Natural killer cell treated with Interleukin-12 subunit alpha and Interleukin-12 subunit beta and Interleukin-15 and Interleukin-18, amount 100 ng/mL, for 72 hours (primary cell): ENCODE measurements at regions not wholly inside any gene's neighbourhood (a gene's known extent, or its start where the extent isn't known, plus 50 kb on each side); places are given as distances from the start of the nearest gene placed in this dataset.

Source experiments
- ATAC-seq, 2 donors: fragments of 150-1000 bp; cut with Tn5 transposase in 1 of 2; sonication (Bioruptor Pico), chemical (Tn5 transposase) in 1 of 2; 2 replicates each; pipeline ENCODE4 v1.10.0; 2021
- DNase-seq: peaks from one replicate; pipeline ENCODE4 v3.0.0; 2022; ENCODE audit warnings: low spot score
- H3K27ac Mint-ChIP-seq, 2 donors: 1 replicate in 1 of 2; 2 replicates in 1 of 2; pipeline ENCODE4 v1.8.0; 2022; ENCODE audit warnings: mixed read lengths in 2 of 2, mild to moderate bottlenecking in 1 of 2, moderate library complexity in 1 of 2
- H3K27me3 Mint-ChIP-seq, 2 donors: 1 replicate in 1 of 2; 2 replicates in 1 of 2; pipeline ENCODE4 v1.8.0; 2022; ENCODE audit warnings: mixed read lengths in 2 of 2
- H3K36me3 Mint-ChIP-seq: one replicate; pipeline ENCODE4 v1.8.0; 2022; ENCODE audit warnings: mixed read lengths
- H3K4me1 Mint-ChIP-seq, 2 donors: 1 replicate in 1 of 2; 2 replicates in 1 of 2; pipeline ENCODE4 v1.8.0; 2022; ENCODE audit warnings: low read depth in 2 of 2, mixed read lengths in 2 of 2, mild to moderate bottlenecking in 1 of 2
- H3K4me3 Mint-ChIP-seq: one replicate; pipeline ENCODE4 v1.8.0; 2022; ENCODE audit warnings: mixed read lengths
- H3K9me3 Mint-ChIP-seq: 2 replicates; pipeline ENCODE4 v1.8.0; 2022; ENCODE audit warnings: mixed read lengths

DNA sequence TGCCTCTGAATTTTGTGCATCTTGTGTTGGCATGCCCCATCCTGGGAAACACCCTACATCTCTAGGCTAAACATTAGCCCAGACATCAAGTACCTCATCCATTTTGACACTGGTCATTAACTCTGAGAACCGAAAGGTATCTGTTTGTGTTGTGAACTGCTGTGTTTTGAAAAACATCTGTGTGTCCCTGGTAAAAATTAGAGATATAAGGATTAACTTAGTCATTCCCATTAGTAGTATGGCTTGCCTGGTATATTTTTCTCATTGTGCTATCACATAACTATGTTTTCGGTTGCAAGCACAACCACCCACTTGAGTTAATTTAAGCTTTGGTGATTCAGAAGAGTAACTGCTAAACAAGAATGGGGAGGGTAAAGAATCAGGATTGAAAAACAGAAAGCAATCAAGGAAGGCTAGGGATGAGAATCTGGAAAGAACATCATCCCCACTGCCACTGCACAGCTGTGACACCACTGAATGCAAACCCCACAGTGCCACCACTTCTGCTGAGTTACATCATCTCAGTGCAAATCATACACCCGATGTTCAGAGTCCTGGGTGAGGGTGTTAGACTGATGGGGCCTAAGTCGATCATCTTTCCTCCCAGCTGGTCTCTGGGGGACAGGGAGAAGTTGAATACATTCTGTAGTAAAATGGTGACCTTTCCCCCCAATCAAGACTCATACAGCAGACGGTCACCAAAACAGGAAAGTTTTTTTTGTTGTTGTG is 234.0 kb downstream of the EPHA4 start:
- H3K27ac Mint-ChIP-seq = no peak overlapping the region
- ATAC-seq (no peak), DNase-seq (no peak)
- H3K4me3 Mint-ChIP-seq = no peak overlapping the region
- H3K4me1 Mint-ChIP-seq = no peaks in the 10 kb centered on the region
- peaks cover 3 to 6% of the 10 kb centered on the region in 2 donors for H3K27me3 Mint-ChIP-seq
- no peaks in the 10 kb centered on the region for H3K36me3 Mint-ChIP-seq
- H3K9me3 Mint-ChIP-seq = no peaks in the 10 kb centered on the region

GRCh38 chr2:221342388-221342787 is 229.7 kb downstream of the EPHA4 start:
- DNase-seq (no peak), ATAC-seq (no peak)
- peaks cover 8 to 26% of the 10 kb centered on the region in 2 donors for H3K27me3 Mint-ChIP-seq
- no peaks in the 10 kb centered on the region for H3K4me1 Mint-ChIP-seq
- no peaks in the 10 kb centered on the region for H3K36me3 Mint-ChIP-seq
- H3K9me3 Mint-ChIP-seq = no peaks in the 10 kb centered on the region
- H3K4me3 Mint-ChIP-seq = no peak overlapping the region
- H3K27ac Mint-ChIP-seq = no peak overlapping the region

- H3K27me3 Mint-ChIP-seq = peaks cover 13 to 33% of the 10 kb centered on the region in 2 donors
- H3K4me1 Mint-ChIP-seq = no peaks in the 10 kb centered on the region
- no peaks in the 10 kb centered on the region for H3K36me3 Mint-ChIP-seq
- no peak overlapping the region for H3K4me3 Mint-ChIP-seq
- no peak overlapping the region for H3K27ac Mint-ChIP-seq
- no peaks in the 10 kb centered on the region for H3K9me3 Mint-ChIP-seq
- no peak for ATAC-seq
- DNase-seq = no peak
Measured at GRCh38 chr2:221343524-221343923, 228.6 kb downstream of the EPHA4 start.

DNA sequence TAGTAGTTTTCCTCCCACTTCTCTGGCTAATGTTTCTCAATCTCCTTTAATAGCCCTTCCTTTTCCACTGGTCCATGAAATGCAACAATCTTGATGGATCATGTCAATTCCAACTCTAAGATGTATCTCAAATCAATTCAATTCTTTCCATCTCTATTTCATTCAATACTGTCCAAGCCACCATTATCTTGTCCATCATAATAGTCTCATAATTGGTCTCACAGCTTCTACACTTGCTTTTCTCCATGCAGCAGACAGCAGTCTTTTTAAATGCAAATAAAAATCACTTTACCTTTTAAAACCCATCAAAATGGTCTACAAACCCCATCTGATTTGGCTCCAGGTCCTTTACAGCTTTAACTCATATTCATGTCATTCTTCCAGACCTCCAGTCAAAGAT is 226.6 kb downstream of the EPHA4 start:
- H3K4me3 Mint-ChIP-seq = no peak overlapping the region
- ATAC-seq (no peak), DNase-seq (no peak)
- H3K36me3 Mint-ChIP-seq = no peaks in the 10 kb centered on the region
- H3K9me3 Mint-ChIP-seq = no peaks in the 10 kb centered on the region
- no peak overlapping the region for H3K27ac Mint-ChIP-seq
- H3K4me1 Mint-ChIP-seq = no peaks in the 10 kb centered on the region
- peaks cover 18 to 36% of the 10 kb centered on the region in 2 donors for H3K27me3 Mint-ChIP-seq

GRCh38 chr2:221346411-221346810 is 225.7 kb downstream of the EPHA4 start:
- ATAC-seq (no peak), DNase-seq (no peak)
- Mint-ChIP-seq H3K27ac (no peak overlapping the region), H3K4me1 (no peaks in the 10 kb centered on the region), H3K36me3 (no peaks in the 10 kb centered on the region), H3K9me3 (no peaks in the 10 kb centered on the region), H3K4me3 (no peak overlapping the region), H3K27me3 (peaks cover 18 to 36% of the 10 kb centered on the region in 2 donors)

GRCh38 chr2:221347471-221347870 is 224.6 kb downstream of the EPHA4 start:
- Mint-ChIP-seq H3K4me3 (no peak overlapping the region), H3K36me3 (no peaks in the 10 kb centered on the region), H3K4me1 (no peaks in the 10 kb centered on the region), H3K27me3 (peaks cover 18 to 38% of the 10 kb centered on the region in 2 donors), H3K27ac (no peak overlapping the region), H3K9me3 (no peaks in the 10 kb centered on the region)
- DNase-seq = no peak
- ATAC-seq = no peak

DNA sequence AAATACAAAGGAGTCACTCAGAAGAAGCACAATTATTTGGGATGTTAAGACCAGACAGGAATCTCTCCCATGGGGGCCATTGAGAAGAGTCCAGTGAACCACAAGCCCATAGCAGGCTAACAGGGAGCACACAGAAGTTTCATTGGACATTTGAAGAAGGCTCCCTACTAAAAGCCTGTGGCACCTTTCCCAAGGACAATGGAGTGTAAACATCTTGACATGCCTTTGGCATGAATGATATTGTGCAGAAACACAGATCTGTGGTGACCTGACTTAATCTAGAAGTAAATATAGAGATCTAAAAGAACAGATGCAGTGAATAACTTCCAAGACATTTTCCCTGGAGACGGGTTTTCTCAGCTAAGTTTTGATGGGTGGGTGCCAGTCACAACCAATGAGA is 221.5 kb downstream of the EPHA4 start:
- H3K4me1 Mint-ChIP-seq = no peaks in the 10 kb centered on the region
- no peaks in the 10 kb centered on the region for H3K36me3 Mint-ChIP-seq
- peaks cover 14 to 40% of the 10 kb centered on the region in 2 donors for H3K27me3 Mint-ChIP-seq
- no peak overlapping the region for H3K4me3 Mint-ChIP-seq
- H3K27ac Mint-ChIP-seq = no peak overlapping the region
- DNase-seq (no peak), ATAC-seq (no peak)
- H3K9me3 Mint-ChIP-seq = no peaks in the 10 kb centered on the region

DNA sequence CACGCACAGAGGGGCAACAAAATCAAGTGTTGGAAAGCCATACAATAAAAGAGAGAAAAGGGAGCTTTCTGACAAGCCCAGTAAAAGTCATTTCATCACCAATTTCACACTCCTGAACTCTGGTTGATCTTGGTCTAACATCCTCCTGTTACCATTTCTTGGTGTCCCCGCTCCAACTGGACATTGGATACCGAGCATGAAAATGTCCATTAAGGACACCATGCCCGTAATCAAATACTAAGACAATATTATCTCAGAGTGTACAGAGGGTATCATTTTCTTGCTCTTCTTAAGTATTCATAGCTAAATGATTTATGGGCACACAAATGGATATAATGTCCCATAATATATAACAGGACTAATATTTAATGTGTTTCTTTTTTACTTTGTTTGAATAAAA is 218.9 kb downstream of the EPHA4 start:
- ATAC-seq (no peak), DNase-seq (no peak)
- Mint-ChIP-seq H3K9me3 (no peaks in the 10 kb centered on the region), H3K4me1 (no peaks in the 10 kb centered on the region), H3K27ac (no peak overlapping the region), H3K36me3 (no peaks in the 10 kb centered on the region), H3K4me3 (no peak overlapping the region), H3K27me3 (peaks cover 5 to 19% of the 10 kb centered on the region in 2 donors)

DNA sequence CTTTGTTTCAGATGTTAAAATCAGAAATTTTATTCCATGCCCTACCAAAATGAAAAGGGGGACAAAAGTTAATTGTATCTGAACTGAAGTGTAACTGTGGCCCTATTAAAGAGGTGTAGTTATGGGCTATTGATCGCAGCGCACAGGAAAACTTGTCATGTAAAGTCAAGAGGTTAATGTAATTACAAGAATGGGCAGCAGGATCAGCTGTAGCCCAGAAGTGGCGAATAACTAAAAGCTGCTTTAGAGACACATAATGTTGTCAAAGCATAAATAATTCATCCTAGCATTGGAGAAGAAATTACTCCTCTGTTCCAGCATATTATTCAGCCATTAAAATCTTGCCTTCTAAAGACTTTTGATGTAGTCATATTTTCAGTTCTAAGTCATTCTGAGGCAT is 211.8 kb downstream of the EPHA4 start:
- ATAC-seq = no peak
- peaks cover 0 to 4% of the 10 kb centered on the region in 2 donors for H3K4me1 Mint-ChIP-seq
- no peaks in the 10 kb centered on the region for H3K27me3 Mint-ChIP-seq
- no peak overlapping the region for H3K27ac Mint-ChIP-seq
- H3K4me3 Mint-ChIP-seq = no peak overlapping the region
- H3K36me3 Mint-ChIP-seq = no peaks in the 10 kb centered on the region
- no peaks in the 10 kb centered on the region for H3K9me3 Mint-ChIP-seq
- no peak for DNase-seq

GRCh38 chr2:221360742-221361141 is 211.4 kb downstream of the EPHA4 start:
- H3K27ac Mint-ChIP-seq = no peak overlapping the region
- ATAC-seq = no peak
- H3K9me3 Mint-ChIP-seq = no peaks in the 10 kb centered on the region
- H3K36me3 Mint-ChIP-seq = no peaks in the 10 kb centered on the region
- H3K27me3 Mint-ChIP-seq = no peaks in the 10 kb centered on the region
- peaks cover 0 to 4% of the 10 kb centered on the region in 2 donors for H3K4me1 Mint-ChIP-seq
- no peak overlapping the region for H3K4me3 Mint-ChIP-seq
- DNase-seq = no peak

- H3K36me3 Mint-ChIP-seq = no peaks in the 10 kb centered on the region
Measured at GRCh38 chr2:221361633-221362032, 210.5 kb downstream of the EPHA4 start.

GRCh38 chr2:221364672-221365071 is 207.4 kb downstream of the EPHA4 start:
- Mint-ChIP-seq H3K36me3 (no peaks in the 10 kb centered on the region), H3K27me3 (no peaks in the 10 kb centered on the region), H3K9me3 (no peaks in the 10 kb centered on the region), H3K4me3 (no peak overlapping the region), H3K4me1 (peaks cover 0 to 4% of the 10 kb centered on the region in 2 donors), H3K27ac (no peak overlapping the region)
- DNase-seq (no peak), ATAC-seq (no peak)

More at GRCh38 chr2:221361633-221362032, 210.5 kb downstream of the EPHA4 start:
- Mint-ChIP-seq H3K4me1 (peaks cover 0 to 4% of the 10 kb centered on the region in 2 donors), H3K27me3 (no peaks in the 10 kb centered on the region), H3K4me3 (no peak overlapping the region), H3K27ac (no peak overlapping the region), H3K9me3 (no peaks in the 10 kb centered on the region)
- no peak for DNase-seq
- no peak for ATAC-seq
